ENCODE measurements at regions not wholly inside any gene's neighbourhood (a gene's known extent, or its start where the extent isn't known, plus 50 kb on each side); places are given as distances from the start of the nearest gene placed in this dataset.

GRCh38 chr15:58309963-58310928 lies 121.5 kb upstream of the LIPC start:
- H3K36me3 ChIP-seq (replicated peaks in 1 of 2; ENCODE audit: control insufficient read depth in 1 of 2, insufficient read depth in 2 of 2, low read length in 2 of 2) = no peaks in the 10 kb centered on the region
- POLR2A ChIA-PET = interaction anchor here (1.0 kb wide), 1 partner anchor 21 kb away, joined by 3 read pairs; no protein-coding TSS in a partner anchor
- H3K9me3 ChIP-seq (ENCODE audit: low read length) = no peaks in the 10 kb centered on the region
- FAIRE-seq = no peak
- no peaks in the 10 kb centered on the region for H4K20me1 ChIP-seq (ENCODE audit: insufficient read depth, low read length)
- no peaks in the 10 kb centered on the region for H3K27me3 ChIP-seq (ENCODE audit: control insufficient read depth in 1 of 2, insufficient read depth in 2 of 2, low read length in 2 of 2)
- intact Hi-C loops (cut with micrococcal nuclease; ENCODE audit: unreplicated experiment) (no loop called here), in situ Hi-C loops (cut with HindIII; ENCODE audit: extremely low pct_ligation_motif_present, low pct_unique_long_range_greater_than_20kb) (no loop called here)
- ATAC-seq = peak; percentile 76
- H3K4me2 ChIP-seq (ENCODE audit: low read depth, low read length) = no peak overlapping the region
- BruUV-seq (replicated peaks) = no TSS peak
- H2AFZ ChIP-seq (ENCODE audit: low read length) = no peak overlapping the region
- no peak overlapping the region for H3K27ac ChIP-seq (ENCODE audit: extremely low read length, insufficient read depth, low read length)
- DNase-seq (ENCODE audit: low spot score) = peak; percentile 6
- H3K4me1 ChIP-seq (ENCODE audit: insufficient read depth, low read length) = peaks cover 32% of the 10 kb centered on the region
- CTCF ChIA-PET (ENCODE audit: low intra/inter-chr PET ratio, low total read pairs) = no interaction called here
- no peak overlapping the region for H3K4me3 ChIP-seq (replicated peaks in 1 of 3; ENCODE audit: insufficient read depth in 1 of 3, low read depth in 2 of 3, low read length in 3 of 3)
- H3K79me2 ChIP-seq (ENCODE audit: insufficient read depth, low read length) = no peaks in the 10 kb centered on the region
- WGBS (ENCODE audit: low lambda C conversion rate) = 83% methylated on average over 15 of the region's 20 CpGs
- no peak overlapping the region for H3K9ac ChIP-seq (ENCODE audit: insufficient read depth, low read depth, low read length)
- peak; percentile 71; the same call in 1 of the 2 replicates for TF ChIP-seq ZNF891 (CRISPR knock-in tag; IDR thresholded peaks at IDR 0.05)
- no peak for TF ChIP-seq MAZ (IDR thresholded peaks at IDR 0.05; ENCODE audit: borderline replicate concordance, low read depth, low read length)
- no peak for TF ChIP-seq MAZ (CRISPR knock-in tag; IDR thresholded peaks at IDR 0.05; ENCODE audit: low read depth)
- TF ChIP-seq SAP130 (CRISPR knock-in tag; IDR thresholded peaks at IDR 0.05; ENCODE audit: low read depth) = peak; percentile 14; the same call in 1 of the 2 replicates
- TF ChIP-seq BATF2 (CRISPR knock-in tag; IDR thresholded peaks at IDR 0.05) = no peak
- TF ChIP-seq ZNF260 (CRISPR knock-in tag; IDR thresholded peaks at IDR 0.05; ENCODE audit: borderline replicate concordance, low read depth) = no peak
- no peak for TF ChIP-seq SMARCC2 (IDR thresholded peaks at IDR 0.05)
- TF ChIP-seq HNF4A (CRISPR knock-in tag; IDR thresholded peaks at IDR 0.05) = peak; percentile 29; the same call in 1 of the 2 replicates
- TF ChIP-seq SMAD1 (CRISPR knock-in tag; IDR thresholded peaks at IDR 0.05; ENCODE audit: borderline replicate concordance, low read depth) = no peak
- TF ChIP-seq ZNF569 (CRISPR knock-in tag; IDR thresholded peaks at IDR 0.05; ENCODE audit: borderline replicate concordance) = no peak
- no peak for TF ChIP-seq NKX3-1 (CRISPR knock-in tag; IDR thresholded peaks at IDR 0.05)
- TF ChIP-seq CTCF (CRISPR knock-in tag; IDR thresholded peaks at IDR 0.05) = peak; percentile 47
- peak; percentile 31 for TF ChIP-seq STAG1 (CRISPR knock-in tag; IDR thresholded peaks at IDR 0.05)
- TF ChIP-seq ZFP36L2 (CRISPR knock-in tag; IDR thresholded peaks at IDR 0.05) = no peak
- TF ChIP-seq ZNF687 (CRISPR knock-in tag; IDR thresholded peaks at IDR 0.05) = 0 out of 2 replicates have a peak, but pooled peaks have one; percentile 10
